ENCODE measurements at regions not wholly inside any gene's neighbourhood (a gene's known extent, or its start where the extent isn't known, plus 50 kb on each side); places are given as distances from the start of the nearest gene placed in this dataset.

DNA sequence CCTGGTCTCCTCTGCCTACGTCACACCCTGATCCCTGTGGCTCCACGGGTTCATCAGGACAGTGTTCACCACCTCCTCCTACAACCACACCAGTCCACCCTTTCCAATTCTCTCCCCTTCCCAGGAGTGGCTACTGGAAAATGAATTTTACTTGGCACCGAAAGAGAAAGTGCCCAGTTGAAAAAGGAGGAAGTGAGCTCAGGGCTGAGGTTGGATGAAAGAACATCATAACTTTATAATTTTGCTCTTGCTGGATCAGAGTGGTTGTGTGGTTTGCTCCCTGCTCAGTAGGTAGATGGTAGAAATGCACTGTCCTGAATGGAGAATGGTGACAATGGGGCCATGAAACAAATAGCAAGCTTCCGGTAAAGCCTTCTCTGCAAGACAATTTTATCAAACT, 140.3 kb upstream of the DDX18 start:
- TF ChIP-seq, protein P1, sequence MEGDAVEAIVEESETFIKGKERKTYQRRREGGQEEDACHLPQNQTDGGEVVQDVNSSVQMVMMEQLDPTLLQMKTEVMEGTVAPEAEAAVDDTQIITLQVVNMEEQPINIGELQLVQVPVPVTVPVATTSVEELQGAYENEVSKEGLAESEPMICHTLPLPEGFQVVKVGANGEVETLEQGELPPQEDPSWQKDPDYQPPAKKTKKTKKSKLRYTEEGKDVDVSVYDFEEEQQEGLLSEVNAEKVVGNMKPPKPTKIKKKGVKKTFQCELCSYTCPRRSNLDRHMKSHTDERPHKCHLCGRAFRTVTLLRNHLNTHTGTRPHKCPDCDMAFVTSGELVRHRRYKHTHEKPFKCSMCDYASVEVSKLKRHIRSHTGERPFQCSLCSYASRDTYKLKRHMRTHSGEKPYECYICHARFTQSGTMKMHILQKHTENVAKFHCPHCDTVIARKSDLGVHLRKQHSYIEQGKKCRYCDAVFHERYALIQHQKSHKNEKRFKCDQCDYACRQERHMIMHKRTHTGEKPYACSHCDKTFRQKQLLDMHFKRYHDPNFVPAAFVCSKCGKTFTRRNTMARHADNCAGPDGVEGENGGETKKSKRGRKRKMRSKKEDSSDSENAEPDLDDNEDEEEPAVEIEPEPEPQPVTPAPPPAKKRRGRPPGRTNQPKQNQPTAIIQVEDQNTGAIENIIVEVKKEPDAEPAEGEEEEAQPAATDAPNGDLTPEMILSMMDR (conservative IDR thresholded peaks at IDR 0.05; ENCODE audit: low read depth, low read length), result no peak
- TF ChIP-seq EZH2phosphoT487 (IDR thresholded peaks at IDR 0.05; ENCODE audit: borderline replicate concordance, low read length), result no peak
- TF ChIP-seq EZH2 (IDR thresholded peaks at IDR 0.05; ENCODE audit: low read length, unreplicated experiment), result no peak

Measured in PC-3 (cell line).